NCI-H69 (cell line): ENCODE measurements at regions not wholly inside any gene's neighbourhood (a gene's known extent, or its start where the extent isn't known, plus 50 kb on each side); places are given as distances from the start of the nearest gene placed in this dataset.
"Not testable (repeated sequence)": the region's sequence is repeated elsewhere in the genome, so short reads cannot be mapped to it uniquely, and the experiment has no call there.

ENCODE experiments used
- DNase-seq: peaks from one replicate; lab custom pipeline; 2025; lab: John Stamatoyannopoulos, UW

DNA sequence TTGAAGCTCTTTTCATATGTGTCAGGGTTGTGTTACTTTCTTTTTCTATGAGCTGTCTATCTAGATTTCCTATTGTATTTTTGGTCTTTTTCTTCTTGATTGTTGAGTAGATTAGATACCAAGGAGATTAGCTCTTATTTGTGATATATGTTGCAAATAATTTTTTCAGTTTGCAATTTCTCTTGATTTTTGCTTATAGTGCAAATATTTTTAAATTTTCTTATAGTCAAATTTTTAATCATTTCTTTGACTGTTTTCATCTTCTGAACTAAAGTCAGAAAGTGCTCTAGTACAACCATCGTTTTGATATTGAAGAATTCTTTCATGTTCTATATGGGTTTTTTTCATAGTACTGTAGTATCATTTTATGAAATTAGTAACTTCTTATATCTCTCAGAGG, 193.7 kb downstream of the OSTF1 start:
- DNase-seq: no peak

DNA sequence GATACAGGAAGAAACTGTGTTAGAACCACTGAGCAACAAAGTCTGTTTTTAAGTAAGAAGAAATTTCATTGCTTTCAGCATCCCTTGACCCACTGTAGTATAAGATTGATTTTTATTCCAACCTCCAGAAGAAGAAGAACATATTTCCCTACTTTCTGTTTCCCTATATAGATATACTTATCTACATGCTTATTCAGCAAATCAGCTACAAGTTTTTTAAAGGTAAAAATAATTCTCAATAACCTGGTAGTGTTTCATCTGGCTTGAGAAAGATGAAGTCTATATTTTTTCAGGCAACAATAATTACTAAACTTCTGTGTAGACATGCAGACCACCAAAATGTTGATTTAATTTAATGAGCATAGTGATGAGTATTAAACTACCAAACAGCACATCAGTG, 201.0 kb downstream of the OSTF1 start:
- no peak for DNase-seq

DNA sequence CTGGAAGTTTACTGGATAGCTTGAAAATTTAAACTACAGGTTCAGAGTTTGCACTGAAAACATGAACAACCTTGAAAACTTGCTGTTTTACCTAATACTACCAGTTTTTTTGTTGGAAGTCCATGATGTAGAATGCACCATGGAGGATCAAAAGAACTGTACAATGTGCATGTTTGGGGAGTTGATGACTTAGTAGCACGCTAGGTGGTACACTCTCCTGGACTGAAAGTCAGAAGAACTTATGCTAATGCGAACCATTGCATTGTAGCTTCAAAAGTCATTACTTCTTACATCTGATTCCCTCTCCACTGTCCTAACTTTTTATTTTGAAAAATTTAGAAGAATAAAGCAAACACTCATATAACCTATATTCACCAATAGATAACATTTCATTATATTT, 211.0 kb downstream of the OSTF1 start:
- DNase-seq: no peak

DNA sequence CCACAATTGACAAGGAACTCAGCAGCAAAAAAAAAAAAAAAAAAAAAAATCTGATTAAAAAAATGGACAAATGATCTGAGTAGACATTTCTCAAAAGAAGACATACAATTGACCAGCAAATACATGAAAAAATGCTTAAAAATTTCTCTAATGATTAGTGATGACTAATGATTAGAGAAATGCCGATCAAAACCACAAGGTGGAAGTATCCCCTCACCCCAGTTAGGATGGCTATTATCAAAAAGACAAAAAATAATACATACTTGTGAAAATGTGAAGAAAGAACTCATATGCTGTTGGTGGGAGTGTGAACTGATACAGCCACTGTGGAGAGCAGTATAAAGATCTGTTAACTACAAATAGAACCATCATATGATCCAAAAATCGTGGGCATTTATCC, 245.3 kb downstream of the OSTF1 start:
- DNase-seq: no peak

DNA sequence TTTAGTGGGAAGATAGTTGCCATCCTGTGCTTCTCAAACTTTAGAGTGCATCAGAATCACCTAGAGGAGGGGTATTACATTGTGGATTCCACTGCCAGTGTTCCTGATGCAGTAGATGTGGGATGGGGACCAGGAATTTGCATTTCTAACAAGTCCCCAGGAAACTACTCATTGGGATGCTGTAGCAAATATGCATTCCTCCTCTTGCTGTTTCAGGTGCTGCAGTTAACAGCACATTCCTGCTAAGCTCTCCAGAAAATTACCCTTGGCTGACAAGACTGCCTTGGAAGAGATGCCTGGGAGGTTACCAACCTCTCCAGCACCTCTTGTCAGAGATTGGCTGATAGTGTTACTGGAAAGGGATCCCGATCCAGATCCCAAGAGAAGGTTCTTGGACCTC, 270.5 kb downstream of the OSTF1 start:
- DNase-seq: no peak

DNA sequence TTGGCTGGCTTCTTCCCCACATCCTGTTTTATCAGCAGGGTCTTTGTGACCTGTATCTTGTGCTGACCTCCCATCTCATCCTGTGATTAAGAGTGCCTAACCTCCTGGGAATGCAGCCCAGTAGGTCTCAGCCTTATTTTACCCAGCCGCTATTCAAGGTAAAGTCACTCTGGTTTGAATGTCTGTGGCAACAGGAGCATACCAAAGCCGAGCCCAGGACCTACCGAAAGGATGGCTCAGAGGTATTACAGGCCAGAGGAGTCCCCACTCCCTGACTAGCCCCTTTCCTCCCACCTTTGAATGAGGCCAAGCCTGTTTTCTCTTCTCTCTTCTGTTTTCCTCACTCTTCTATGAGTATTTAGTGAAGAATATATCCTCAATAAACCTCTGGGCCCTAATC, 271.3 kb downstream of the OSTF1 start:
- no peak for DNase-seq

DNA sequence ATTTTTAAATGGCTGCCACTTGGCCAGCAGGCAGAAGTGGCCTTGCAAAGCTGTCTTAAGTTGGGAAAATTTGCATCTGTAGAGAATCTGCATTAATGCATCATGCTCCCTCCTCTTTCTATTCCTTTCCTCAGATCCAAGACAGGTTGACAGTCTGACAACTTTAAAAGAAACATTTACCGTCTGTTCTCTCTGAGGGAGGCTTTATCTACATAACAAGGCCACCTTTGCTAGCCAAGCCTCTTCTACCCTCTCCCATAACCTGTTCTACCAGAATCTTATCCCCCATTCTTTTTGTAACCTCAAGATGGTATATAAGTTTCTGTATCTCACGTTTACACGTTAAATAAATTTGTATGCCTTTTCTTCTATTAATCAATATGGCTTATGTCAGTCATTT, 271.9 kb downstream of the OSTF1 start:
- no peak for DNase-seq

DNA sequence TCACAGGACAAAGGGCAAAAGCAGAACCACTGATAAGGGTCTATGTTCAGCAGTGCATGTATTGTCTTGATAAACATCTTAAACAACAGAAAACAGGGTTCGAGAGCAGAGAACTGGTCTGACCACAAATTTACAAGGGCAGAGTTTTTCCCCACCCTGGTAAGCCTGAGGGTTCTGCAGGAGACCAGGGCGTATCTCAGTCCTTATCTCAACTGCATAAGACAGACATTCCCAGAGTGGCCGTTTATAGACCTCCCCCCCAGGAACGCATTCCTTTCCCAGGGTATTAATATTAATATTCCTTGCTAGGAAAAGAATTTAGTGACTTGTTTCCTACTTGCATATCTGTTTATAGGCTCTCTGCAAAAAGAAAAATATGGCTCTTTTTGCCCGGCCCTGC, 274.1 kb downstream of the OSTF1 start:
- not testable (repeated sequence) for DNase-seq

DNA sequence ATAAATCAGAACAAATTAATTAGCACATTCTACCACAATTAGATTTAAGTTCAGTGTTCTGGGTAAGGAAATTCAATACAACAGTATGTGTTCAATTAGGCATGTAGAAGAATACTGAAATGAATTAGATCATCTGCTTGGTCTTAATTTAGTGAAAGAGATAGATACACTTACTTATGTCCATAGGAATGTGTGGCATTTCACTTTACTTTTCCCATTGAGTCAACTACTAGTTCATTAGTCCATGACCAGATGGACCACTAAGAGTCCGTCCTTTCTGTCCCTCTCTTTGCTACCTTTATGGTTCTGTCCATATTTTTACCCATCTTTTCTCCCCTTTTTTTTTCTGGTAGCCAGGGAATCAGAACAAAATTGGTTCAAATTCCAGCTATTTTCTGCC, 276.9 kb downstream of the OSTF1 start:
- DNase-seq: no peak

DNA sequence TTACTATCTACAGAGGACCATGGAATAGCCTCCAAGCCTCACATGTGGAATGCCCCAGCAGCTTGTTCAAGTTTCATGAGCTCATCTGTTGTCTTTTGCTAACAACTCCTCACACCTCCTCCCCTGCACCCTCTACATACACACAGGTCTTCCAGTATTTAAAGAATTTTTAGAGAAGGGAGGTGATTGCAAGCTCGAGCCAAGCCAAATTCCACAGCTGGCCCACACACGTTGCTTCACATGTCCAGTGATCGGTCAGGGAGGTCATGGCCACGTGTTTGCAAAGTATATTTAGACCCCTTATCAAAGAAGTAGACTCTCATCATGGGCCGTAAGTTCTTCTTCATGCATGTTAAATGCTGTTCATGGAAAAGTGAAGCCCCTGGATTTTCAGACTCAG, 281.7 kb downstream of the OSTF1 start:
- no peak for DNase-seq

DNA sequence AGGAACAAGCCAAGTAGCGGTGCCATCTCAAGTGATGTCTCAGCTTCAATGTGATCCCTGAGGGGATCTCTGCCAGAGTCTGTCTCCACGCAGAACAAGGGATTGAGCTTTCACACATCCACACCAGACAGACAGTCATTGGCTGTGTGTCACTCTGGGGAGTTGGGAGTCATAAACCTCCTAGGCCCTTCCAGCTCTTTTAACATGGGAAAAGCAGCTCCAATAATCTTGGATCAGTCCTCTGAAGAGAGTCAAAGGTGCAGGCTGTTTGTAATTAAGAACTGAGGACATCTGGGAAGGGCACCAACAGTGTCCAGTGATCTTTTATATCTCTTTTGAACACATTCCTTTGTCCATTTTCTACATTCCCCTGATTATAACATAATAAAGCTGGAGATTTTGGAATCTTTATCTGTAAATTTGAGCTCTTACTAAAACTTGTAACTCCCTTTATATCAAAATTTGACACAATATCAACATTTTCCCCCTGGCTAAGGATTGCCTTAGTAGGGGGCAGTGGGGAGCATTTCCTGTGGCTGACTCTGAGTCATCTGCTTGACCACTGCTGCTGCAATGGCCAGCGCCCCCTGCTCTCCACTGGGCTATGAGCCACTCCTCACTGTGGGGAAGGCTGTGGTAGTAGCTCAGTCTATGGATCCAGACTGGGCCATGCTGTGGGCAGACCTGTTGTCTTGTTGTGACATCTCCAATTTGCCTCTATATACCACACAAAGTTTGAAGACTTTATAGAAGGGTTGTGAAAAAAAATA, 284.4 kb downstream of the OSTF1 start:
- no peak for DNase-seq

DNA sequence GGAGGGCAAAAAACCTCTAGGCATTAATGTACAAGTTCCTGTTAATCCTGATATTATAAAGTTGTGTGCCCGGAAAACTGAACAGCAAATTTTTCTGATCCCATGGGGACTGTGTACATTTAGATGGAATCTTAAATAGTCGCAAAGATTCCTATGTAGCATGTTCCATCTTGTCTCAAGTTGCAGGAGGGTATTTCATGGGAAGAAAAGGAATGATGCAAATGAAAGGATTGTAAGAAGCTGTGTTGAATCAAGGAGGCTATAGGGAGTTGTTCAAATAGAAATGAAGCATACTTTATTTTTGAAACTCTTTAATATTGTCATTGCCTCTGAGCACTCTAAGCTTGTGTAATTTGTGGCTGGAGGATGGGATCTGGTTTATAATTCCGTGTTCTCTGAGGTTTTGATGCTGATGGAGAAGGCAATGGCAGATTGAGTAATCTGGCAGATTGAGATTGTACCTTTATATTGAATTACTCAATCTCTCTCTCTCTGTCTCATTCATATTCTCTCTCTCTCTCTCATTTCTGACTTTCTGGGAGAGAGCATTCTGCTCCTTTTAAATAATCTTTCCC, 288.5 kb downstream of the OSTF1 start:
- DNase-seq: no peak

DNA sequence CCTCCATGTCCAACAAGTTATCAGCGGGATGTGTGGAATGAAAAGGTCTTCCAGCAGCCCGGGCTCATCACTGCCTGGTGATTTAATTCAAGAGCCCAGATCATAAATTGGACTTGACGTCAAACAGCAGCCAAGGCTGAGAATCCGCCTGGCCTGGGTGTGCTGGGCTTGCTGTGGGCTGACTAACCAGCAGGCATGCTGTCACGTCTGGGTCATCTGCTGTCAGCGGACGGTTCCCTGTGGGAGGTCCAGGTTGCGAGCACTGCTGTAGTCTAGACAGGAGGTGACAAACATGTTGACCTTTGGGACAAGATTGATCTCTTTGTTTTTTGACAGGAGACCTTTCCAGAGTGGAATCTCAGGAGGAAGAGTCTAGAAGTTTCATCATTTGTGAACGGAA, 289.7 kb downstream of the OSTF1 start:
- DNase-seq: no peak

DNA sequence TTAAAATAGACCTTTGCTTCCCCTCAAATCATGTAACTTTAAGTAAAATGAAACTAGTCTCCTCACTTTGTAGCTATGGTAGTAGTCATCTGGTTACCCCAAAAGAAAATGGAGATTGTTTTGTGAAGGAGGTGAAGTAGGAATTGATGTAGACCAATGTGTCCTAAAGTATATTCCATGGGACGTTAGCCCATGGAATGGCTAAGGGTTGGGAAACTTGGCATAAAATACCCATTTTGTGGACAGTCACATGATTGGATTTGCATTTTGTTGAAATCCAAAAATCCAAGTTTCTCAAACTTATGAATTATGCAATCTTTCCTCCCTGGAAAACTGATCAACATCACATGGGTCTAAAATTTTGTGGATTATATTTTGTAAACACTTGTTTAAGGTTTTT, 290.6 kb downstream of the OSTF1 start:
- no peak for DNase-seq

DNA sequence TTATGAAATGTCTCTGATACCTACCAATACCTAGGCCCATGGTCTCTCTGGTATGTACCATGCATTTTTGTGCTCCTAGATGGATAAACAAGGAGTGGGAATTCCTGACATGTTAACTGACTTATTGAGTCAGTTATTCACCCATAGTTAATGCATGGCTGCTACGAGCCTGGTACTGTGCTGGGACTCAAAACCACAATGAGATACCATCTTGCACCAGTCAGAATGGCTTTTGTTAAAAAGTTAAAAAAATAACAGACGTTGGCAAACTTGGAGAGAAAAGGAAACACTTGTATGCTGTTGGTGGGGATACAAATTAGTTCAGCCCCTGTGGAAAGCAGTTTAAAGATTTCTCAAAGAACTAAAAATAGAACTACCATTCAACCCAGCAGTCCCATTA, 293.8 kb downstream of the OSTF1 start:
- no peak for DNase-seq

DNA sequence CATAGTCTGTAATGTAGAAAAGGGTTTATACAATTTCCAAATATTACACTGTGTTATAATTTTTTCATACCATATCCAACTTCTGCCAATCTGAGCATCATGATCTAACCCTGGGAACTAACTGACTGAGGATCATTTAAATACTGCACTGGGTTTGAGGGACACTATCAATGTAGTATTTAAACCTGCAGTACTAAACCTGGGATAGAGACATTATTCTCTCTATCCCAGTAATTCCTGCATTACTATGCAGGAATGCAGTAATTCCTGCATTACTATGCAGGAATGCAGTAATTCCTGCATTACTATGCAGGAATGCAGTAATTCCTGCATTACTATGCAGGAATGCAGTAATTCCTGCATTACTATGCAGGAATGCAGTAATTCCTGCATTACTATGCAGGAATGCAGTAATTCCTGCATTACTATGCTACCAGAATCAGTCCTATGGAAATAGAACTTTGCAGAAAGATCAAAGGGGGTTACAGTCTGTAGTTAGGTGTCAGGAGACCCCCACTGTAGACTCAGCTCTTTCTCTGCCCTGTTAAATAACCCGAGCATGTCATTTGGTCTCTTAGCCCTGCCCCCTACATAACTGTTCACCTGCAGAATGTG, 295.2 kb downstream of the OSTF1 start:
- not testable (repeated sequence) for DNase-seq

DNA sequence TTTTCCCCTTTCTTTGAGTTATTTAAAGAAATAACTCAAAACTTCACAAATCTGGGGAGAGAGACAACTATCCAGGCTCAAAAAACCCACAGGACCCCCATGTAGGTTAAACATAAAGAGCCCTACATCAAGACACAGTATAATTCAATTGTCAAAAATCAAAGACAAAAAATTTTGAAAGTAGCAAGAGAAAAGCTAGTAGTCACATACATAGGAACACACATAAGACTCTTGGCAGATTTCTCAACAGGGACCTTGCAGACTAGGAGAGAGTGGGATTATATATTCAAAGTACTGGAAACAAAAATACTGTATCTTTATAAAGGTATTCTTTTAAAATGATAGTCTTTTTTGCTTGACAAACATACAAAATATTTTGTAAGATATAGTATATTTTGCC, 296.9 kb downstream of the OSTF1 start:
- DNase-seq: no peak

DNA sequence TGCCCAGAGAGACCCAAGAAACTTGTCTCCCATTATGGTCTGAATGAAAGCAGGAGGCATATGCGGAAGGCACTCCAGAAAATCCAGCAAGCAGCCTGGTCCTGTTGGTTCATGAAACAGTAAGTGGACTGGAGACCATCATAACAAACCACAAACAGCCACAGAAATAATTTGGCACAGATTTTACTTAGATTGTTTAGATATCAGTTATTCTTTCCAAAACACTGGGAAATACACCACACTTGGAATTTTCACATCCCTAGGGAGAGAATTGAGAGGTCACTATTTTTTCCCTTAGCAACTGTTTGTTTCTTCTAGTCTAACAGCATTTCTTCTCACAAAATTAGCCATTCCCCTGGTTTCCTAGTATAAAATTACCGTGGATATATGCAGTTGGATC, 300.8 kb downstream of the OSTF1 start:
- no peak for DNase-seq

DNA sequence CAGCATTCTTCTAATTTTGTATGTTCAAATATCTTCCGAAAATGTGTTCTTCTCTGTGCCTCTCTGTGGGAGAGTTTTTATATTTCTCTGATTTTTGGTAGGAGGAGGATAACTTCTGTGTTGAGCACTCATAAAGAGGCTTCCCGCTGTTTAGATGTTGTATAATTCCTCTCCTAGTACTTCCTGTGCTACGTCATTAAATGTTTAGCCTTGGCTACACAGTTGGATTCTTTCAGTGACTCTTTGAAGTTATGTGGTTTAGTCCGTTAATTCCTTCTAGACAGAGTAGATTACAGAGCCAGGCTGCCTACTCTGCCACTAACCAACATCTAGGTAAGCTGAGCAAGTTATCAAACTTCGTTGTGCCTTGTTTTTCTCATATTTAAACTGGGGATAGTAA, 302.6 kb downstream of the OSTF1 start:
- DNase-seq: no peak

DNA sequence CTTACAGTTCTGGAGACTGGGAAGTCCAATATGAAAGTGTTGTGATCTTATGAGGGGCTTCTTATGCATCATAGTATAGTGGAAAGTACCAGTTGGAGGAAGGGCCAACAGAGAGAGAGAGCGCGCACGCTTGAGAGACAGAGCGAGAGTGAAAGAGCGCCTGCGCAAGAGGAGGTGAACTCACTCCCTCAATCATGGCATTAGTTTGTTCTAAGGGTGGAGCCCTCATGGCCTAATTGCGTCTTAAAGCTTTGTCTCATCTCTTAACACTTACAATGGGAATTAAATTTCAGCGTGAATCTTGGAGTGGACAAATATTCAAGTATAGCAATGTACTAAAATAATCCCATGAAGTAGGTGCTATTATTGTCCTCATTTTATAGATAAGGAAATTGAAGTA, 303.2 kb downstream of the OSTF1 start:
- no peak for DNase-seq

DNA sequence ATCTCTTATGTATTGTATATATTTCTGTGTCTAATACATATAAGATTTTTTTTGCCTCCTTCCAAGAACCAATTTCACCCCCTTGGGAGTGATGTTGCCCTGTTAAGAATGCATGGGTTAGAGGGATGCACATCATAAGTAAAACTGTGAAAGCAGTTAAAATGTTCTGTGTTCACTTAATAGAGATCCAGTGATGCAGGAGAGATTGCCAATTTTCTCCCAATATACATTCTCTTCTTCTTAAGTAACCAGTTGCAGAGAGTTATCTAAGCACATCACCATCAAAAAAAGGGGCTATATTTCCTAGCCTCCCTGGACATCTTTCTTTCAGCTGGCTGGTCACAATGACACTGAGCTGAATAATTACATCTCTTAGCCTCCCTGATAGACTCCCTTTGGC, 307.0 kb downstream of the OSTF1 start:
- DNase-seq: no peak

DNA sequence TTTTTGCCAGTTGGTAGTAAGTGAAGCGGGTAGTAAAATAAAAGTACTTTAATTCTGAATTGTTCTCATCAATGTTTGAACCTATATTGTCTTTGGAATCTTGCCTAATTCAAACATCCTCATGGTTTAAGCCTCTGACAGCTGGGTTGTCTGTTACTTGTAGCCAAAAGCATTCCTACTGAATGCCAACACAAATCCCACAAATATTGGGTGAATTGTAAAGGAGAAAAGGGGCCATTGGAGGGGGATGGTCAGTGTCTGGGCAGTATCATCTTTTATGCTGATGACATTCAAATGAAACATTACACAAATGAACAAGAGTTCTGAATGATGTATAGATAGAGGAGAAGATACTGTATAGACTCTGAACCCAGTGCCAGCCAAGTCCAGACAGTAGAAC, 309.5 kb downstream of the OSTF1 start:
- no peak for DNase-seq

DNA sequence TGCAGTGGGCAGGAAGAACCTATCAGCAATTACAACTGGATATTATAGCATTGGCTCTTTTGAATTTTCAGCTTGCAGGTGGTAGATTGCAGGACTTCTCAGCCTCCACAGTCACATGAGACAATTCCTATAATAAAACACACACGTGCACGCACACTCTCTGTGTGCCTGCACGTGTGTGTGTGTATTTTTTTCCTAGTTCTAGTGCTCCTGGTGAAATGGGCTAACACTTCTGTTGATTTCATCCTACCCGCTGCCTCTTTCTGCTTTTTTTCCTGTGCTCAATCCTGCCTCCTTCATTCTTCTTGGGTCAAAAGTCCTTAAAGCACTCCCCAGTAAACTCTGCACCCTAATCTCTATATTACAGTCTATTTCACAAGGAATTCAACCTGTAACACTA, 320.1 kb downstream of the OSTF1 start:
- no peak for DNase-seq

DNA sequence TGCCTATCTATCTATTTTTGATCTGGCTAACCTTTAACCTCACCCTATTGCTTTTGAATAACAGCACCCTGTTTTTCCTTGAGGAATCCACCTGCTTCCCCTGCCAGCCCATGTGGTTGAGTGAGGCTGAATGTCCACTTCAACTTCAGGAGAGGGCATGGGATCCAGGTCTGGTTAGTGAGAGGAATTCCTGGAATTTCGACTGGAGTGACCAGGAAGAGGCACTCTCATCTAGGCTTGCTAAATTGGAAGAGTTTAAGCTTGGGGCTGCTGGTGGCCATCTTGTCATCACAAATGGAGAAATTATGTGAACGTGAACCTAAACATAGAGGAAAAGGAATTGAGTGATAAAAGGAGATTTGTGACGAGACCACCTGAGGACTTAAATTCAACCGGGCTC, 322.1 kb downstream of the OSTF1 start:
- no peak for DNase-seq
